ENCODE measurements at regions not wholly inside any gene's neighbourhood (a gene's known extent, or its start where the extent isn't known, plus 50 kb on each side); places are given as distances from the start of the nearest gene placed in this dataset.

DNA sequence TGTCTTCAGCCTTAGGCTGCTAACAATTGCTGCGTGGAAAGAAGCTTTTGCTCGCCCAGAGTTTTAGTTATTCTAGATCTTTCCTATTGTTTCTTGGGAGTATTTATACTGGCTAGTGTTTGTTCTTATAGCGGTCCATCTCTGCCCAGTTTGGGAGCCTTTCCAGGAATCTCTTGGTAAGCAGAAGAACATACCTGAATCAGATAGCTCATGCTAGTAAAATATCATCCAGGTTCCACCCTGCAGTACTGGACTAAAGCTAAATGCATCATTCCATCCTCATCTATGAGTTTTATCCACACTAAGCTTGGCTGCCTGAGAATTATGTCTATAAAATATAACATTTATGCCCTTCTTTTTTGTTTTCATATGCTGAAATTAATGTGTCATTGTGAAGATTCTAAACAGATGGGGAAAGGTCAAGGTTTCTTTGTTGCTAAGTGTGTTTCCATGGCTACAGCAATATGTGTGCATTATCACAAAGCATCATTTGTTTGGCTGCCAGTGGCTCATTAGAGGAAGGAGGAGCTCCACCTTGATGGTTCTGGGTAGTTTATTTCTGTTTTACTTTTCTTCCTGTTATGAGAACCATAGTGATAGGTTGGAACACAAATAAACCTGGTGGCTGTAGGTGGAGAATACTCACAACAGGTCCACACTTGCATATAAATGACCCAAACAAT, 182.8 kb downstream of the PIK3C3 start:
- DNase-seq, result no peak

DNA sequence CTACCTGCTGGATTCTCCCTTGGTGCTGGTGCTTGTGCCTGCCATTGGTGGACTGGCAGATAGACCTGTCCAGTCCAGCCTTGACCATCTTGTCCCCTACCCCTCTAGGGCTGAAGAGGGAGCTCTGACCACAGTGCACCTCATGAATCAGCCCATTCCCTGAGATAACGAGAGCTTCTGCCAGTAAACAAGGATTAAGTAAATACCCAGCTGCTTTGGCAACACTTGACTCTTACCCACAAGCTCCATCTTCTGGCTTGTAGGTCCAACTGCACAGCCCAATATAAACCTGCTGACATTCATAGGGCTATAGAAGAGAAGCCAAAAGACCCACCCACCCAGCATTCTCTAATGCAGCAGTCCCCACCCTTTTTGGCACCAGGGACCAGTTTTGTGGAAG, 186.4 kb downstream of the PIK3C3 start:
- DNase-seq, result no peak

DNA sequence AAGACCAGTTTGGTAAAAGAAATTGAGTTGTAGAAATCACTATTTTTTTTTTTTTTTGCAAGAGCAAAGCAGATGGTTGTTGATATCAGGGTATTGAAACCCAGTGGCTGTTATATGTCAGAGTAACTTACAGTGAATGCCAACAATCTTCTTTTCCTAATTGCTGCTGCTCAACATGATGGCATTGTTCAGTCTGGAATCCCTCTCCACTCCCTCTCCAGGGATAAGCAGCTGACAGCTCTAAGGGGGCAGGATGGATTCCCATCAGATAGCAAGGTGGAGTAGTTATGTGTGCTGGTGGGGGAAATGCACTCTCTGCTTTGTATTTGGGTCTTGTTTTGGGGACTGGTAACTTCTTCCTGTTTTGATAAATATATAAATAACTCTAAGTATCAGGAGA, 200.0 kb downstream of the PIK3C3 start:
- no peak for DNase-seq

DNA sequence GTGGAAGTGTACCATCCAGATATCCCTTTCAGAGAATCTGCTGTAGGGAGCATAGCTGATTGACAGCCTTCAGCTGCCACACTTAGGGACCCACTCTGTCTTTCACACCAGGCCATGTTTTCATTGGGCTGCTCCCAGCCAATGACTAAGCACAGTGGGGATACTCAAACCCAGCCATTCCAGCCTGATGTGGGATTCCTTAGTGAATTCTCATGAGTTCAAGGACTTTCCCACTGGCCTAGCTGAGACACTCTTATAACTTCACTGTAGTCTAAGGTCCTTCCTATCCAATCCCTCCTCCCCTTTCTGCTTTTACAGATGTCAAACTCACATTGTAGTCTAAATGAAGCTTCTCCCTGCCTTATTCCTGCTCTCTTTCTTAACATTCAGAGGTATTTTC, 201.2 kb downstream of the PIK3C3 start:
- no peak for DNase-seq

DNA sequence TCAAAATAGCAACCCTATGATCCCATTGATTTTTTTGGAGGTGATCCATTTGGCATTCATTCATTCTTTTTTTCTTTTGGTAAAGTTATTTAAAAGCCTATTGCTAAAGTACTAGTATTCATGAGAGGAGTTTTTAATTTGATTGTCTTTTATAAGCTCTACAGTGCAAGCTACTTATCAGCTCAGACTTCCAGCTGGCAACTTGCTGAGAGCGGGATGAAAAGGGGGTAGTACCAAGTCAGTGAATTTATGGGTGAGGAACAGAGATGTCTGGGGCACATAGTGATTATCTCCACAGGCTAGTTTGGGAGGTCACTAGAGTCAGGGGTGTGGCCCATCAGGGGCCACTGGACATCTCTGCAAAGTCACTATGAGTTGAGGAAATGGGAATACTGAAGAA, 202.4 kb downstream of the PIK3C3 start:
- no peak for DNase-seq

DNA sequence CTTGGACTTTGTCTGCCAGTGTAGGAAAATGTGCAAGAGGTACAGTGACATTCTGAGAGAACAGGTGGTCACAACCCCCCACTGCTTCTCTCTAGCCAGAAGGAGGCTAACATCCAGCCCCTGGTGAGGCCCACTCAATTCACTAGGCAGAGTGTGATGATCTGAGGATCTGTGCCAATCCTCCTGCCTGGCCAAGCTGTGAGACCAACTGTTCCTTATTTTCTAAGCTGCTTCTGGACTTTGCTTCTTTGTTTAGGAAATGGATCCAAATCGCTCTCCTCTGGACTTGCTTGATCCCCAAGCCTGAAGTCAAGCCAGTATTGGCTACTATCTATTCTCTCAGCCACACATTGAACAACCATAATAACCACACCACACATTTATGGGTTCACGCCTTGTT, 202.8 kb downstream of the PIK3C3 start:
- no peak for DNase-seq

DNA sequence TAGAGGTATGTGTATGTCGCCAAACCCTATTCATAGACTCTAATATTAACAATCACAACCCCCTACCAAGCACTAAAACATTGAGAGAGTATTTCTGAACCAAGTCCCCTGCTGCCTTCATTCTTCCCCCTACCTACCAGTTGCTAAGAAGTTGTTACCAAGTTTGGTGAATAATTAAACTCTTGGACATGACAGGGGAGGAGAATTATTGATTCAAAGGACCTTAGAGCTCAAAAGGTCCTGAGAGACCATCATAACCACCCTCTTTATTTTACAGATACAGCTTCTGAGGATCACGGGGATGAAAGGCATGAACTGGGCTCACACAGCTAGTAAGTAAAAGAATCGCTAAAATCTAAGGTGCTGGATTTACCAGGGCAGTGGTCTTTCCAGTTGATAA, 204.1 kb downstream of the PIK3C3 start:
- DNase-seq, result no peak

DNA sequence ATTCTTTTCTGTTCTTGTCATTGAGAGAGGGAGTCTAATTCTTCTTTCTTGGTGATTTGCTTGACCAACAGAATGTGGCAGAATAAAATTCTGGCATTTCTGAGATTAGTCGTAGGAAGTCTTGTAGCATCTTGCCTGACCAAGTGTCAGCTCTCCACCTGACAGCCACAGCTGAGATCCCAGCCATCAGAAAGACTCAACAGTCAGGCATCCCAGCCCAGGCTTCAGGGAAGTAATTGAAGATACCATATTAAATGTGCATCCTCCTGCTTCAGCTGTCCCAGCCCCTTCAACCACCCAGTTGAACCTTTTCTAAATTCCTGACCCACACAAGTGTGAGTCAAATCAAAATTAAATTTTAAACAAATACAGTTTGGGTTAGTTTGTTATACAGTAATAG, 208.3 kb downstream of the PIK3C3 start:
- no peak for DNase-seq

DNA sequence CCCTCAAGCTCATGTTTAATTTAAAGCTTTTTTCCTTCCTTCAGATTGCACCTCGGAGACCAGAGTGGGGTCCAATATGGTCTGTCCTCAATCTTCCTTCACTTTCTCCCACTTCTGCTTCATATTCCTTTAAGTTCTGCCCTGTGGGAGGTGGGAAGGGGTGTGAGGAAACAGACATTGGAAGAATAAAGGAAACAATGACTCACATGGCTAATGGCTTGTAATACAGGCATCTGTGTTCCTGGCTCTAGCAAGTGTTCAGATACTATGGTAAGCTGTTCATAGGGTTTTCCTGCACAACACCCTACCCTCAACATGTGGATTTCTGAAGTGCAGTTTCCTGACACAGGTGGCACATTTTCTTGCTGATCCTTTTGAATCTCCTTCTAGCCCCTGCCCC, 209.5 kb downstream of the PIK3C3 start:
- no peak for DNase-seq

DNA sequence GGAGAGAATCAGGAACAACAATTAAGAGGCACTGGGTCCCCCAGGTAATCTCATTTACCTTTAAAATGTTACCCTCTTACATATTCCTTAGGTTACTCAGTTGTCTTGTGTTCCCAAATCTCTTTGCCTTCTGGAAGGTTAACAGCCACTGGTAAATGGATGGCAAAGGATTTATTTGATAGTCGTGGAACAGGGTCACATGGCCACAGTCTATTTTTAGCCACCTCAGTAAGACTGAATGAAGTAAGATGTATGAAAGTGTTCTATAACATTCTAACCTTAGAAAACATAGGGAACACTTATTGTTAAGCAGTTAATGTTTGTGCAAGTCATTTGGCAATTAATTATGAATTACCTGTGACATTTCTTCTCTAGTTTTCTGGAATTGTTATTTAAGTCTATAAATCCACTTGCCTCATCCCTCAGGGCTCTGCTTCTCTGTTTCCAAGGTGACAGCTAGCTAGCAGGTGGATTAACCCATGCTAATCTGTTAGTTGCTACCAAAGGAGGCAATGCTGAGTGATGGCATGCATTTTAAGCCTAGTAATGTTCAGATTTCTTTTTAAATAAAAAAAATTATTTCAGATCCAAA, 211.0 kb downstream of the PIK3C3 start:
- DNase-seq, result no peak

DNA sequence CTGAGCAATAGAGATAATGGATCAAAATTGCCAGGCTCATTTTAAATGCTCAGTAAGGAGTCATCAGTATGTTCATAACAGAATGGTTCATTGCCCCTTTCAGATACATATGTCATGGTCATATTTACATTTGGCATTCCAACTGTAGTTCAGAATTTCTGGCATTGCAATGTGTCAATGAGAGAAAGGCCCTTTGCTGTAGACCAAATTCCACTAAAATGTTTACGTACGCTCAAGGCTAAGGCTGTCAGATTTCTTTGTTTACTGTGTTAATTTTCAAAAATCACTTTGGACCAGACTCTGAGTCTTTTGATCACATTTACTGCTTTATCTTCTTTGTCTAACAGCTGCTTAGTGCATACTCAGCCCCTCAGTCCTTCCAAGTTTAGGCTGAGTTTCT, 213.5 kb downstream of the PIK3C3 start:
- no peak for DNase-seq

DNA sequence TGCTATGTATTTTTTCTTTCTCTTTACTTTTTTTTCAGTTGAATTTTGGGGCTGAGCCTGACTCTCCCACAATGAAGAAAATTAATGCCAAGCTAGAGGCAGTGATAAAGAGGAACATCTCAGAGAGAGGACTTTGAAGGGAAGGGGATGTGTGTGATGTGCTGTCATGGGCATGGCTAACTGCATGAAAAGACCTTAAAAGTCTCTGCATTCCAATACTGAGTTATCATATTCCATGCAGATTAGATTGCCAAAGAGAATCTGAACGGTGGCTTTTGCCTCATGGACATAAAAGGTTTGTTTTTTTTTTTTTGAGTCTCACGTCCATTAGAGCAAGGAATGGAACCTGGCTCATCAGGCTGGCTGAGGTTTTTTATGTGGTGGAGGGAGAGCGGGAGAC, 213.9 kb downstream of the PIK3C3 start:
- DNase-seq, result no peak

DNA sequence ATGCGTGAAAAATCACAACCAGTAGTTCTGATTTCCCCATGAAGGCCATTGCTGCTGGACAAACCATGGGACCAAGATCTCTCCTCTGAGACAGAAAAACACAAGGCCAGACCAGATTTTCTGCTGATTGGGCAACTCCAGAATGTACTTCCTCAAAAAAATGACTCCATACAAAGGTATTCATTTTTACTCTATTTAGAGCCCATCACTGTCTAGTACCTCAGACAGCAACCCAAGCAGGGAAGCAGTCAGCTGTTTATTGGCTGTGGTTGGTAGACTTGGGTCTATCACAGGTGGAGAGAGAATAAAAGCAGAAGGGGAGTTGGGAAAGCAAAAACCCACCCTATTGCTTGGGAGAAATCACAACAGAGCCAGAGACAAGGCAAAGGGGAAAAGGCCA, 219.9 kb downstream of the PIK3C3 start:
- no peak for DNase-seq

DNA sequence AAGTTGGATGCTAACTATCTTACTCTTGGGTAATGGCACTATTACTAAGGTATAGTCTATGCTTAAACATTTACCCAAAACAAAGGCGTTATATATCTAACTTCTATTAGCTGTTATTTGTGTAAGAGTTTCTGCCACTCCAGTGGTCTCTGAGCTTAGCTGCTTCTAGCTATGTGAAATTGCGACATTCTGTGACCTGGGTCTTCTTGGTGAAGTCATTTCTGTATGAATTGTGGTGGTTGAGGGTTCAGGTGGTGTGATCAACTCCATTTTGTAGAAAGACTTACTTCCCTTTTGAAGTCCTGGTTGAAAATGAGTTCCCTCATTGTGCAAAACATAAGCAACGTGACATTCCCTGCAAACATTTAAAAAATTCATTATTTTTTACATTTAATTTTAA, 221.6 kb downstream of the PIK3C3 start:
- no peak for DNase-seq

DNA sequence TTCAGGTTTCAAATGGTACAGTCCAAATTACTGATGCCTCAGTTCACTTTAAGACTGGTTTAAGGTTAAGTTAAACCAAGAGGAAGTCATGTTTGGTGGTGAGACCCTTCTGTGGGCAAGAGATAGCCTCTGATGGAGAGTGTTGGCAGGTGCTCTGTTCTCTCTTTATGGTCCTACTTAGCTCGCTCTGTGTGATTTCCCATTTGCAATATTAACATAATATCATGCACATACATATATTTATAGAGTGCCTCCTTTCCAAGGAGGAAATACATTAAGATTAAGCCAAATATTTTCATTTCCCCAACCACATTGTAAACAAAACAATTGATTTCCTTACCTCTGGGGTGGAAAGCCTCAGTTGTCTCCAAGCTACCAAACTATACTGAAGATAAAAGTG, 222.4 kb downstream of the PIK3C3 start:
- no peak for DNase-seq

DNA sequence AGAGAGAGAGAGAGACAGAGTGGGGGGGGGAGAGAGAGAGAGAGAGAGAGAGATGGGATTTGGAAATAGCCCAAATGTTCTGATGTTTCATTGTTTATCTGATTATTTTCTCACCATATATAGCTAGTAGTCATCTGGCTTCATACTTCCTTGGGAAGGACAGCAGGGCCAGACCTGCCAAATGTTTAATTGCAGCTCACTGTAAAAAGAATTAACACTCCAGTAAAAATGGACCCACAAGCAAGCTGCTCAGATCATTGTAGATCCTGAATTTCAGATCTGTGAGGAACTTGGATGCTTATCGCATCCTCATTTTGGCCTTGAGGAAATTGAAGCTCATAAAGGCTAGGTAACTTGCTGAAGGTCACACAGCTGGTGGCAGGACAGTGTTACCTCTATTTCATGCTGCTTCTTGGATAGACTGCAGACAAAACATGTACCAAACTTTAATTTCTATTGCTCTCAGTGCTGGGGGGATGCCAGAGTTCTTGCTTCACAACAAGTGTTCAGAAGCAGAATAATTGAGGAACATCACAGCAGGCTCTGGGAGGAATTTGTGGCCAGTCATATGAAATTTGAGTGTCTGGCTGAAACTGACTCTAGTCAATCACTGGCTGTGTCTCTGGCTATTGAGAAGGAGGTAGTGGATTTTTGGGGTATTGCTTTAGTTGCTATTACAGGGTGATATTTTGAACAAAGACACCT, 223.5 kb downstream of the PIK3C3 start:
- DNase-seq, result no peak

DNA sequence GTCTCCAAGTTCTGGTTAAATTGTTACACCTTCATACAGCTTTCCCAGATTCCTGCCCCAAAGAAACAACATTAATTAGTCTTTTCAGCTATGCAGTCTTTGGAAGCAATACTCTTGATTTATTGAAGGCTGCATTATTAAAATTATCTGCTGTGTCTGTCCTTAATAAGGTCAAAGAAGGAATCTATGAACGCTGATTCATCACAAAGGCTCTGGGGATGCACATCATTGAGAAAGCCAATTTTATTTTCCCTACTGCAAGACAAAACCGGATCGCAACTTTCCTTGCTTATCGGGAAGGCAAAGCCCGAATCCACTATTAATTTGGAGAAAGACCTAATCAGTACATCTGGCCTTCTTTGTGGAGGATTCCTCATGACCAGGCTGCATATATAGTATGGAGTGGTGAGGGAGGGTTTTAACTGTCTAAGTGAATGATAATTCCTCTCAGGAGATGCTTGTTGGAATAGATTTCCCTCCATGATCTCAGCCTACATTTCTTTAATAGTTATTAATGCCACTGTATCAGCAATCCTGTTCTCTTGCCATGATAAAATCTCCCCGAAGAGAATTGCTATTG, 224.6 kb downstream of the PIK3C3 start:
- DNase-seq, result no peak

DNA sequence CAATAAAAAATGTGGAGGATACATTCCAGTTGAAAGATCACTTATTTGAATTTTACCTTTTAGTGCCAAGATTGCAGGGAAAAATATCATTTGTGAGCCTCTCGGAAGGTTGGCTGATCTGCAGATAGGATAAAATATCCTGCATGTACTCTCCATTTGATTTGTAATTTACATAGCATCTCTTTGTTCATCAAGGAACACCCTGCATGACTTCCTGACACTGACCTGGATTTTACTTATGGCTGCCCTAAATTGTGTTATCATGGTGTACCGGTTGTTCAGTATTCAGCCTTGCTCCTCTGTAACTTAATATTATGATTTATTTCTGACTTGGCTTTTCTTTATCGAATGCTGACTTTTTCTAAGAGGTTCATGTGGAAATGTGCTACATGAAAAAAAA, 226.4 kb downstream of the PIK3C3 start:
- DNase-seq, result no peak

DNA sequence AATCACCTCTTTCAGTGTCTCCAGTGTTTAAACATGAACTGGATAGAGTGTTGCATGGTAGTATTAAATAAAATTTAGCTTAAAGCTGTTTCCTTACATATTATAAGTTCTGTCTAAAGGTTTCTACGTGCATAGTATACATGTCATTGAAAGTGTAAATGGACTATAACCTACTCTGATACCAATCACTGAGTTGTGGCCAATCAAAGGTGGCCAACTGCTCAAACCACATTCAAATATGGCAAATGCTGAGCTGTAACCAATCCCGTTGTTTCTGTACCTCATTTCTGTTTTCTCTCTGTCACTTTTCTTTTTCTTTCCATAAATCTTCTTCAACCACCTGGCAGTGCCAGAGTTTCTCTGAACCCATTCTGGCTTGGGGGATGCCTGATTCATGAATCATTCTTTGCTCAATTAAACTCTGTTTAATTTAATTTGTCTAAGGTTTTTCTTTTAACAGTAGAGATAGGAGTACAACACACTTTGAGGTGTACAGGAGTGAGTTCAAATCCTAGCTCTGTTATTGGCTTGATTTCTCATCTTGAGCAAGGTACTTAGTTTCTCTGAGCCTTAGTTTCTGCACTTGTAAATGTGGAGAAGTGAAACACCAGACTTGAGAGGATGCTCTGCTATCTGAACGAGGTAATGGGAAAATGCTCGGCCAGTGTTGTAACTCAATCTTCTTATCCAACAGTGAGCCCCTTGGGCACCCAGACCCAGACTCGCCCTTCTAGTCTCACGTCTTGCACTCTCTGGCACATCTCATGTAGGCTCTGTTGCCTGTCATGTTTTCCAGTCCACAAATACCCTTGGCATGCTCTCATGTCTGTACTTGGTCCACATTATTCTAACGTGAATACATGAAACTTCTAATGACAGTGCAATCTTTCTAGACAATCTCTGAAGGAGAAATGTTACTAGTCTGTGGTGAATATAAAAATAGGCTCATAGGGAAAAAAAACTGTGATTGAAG, 228.0 kb downstream of the PIK3C3 start:
- no peak for DNase-seq

DNA sequence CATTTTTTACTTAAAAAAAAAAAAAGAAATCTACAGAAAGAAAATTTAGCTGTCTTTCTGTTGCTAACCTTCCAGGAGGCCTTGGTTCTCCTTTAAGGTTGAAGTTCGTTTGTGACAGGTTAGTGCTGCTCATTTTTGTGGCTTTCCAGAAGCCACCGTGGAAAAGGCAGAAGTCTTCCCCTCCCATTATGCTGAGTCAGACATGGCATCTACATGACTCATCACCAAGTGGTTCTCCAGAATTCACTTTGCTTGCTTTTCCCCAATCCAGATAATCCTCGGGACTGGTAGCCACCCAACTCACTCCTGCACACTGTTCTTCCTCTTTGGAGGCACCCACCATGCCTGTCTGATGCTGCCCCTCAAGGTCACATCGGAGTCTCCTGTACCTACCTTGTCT, 228.7 kb downstream of the PIK3C3 start:
- peak; percentile 22 for DNase-seq

DNA sequence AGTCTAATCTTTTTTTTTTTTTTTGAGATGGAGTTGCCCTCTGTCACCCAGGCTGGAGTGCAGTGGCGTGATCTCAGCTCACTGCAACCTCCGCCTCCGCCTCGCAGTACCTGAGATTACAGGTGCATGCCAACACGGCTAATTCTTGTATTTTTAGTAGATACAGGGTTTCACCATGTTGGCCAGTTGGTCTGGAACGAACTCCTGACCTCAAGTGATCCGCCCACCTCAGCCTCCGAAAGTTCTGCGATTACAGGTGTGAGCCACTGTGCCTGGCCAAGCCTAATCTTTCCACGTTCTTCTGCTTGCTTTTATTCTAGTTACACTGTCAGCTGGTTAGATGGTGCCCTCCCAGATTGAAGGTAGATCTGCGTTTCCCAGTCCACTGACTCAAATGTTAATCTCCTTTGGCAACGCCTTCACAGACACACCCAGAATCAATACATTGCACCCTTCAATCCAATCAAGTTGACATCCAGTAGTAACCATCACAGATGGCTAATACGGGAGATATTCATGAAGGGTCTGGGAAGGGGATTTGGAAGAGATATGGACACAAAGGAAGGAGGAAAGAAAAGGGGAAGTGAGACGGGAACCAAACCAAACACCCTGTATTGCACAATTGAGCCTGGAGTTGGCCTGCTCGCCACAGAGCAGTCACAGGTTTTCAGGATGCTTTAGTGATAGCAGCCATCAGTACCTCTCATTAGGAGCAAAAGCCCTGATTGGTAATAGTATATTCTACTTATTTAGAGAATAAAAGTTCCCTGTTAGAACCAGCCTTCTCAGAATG, 229.8 kb downstream of the PIK3C3 start:
- DNase-seq, result no peak

DNA sequence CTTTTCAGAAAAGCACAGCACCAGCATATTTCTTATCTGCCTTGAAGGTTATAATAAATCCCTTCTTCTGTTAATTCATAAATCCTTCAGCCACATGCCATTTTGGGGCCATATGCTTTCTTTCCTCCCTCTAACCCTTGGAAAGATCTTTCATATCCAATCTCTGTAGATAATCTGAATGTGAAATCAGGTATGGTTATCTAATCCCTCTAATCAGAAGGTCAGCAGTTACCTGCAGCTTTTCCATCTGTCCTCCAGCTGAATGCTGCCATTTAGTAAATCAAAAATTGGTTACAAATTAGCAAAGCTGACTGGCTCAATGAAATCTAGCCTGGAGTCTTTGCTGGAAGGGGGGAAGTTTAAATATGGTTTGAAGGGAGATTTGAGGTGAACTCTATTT, 230.5 kb downstream of the PIK3C3 start:
- DNase-seq, result no peak
